ENCODE measurements at regions not wholly inside any gene's neighbourhood (a gene's known extent, or its start where the extent isn't known, plus 50 kb on each side); places are given as distances from the start of the nearest gene placed in this dataset.

- TF ChIP-seq, protein P1, sequence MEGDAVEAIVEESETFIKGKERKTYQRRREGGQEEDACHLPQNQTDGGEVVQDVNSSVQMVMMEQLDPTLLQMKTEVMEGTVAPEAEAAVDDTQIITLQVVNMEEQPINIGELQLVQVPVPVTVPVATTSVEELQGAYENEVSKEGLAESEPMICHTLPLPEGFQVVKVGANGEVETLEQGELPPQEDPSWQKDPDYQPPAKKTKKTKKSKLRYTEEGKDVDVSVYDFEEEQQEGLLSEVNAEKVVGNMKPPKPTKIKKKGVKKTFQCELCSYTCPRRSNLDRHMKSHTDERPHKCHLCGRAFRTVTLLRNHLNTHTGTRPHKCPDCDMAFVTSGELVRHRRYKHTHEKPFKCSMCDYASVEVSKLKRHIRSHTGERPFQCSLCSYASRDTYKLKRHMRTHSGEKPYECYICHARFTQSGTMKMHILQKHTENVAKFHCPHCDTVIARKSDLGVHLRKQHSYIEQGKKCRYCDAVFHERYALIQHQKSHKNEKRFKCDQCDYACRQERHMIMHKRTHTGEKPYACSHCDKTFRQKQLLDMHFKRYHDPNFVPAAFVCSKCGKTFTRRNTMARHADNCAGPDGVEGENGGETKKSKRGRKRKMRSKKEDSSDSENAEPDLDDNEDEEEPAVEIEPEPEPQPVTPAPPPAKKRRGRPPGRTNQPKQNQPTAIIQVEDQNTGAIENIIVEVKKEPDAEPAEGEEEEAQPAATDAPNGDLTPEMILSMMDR (IDR thresholded peaks at IDR 0.05), result no peak
- no peak for TF ChIP-seq POLR2A (IDR thresholded peaks at IDR 0.05)
Observed at GRCh38 chr11:45585205-45585604, 80.2 kb downstream of the CHST1 start.

Data from gastroesophageal sphincter (tissue), 3 donors.